NOMO-1 treated with dmso at 0.1 percent for 144 hours (cell line): ENCODE measurements at regions not wholly inside any gene's neighbourhood (a gene's known extent, or its start where the extent isn't known, plus 50 kb on each side); places are given as distances from the start of the nearest gene placed in this dataset.

Experiments used
- DNase-seq: peaks from one replicate; lab custom pipeline; 2025; ENCODE audit not compliant: unreplicated experiment; lab: John Stamatoyannopoulos, UW

DNA sequence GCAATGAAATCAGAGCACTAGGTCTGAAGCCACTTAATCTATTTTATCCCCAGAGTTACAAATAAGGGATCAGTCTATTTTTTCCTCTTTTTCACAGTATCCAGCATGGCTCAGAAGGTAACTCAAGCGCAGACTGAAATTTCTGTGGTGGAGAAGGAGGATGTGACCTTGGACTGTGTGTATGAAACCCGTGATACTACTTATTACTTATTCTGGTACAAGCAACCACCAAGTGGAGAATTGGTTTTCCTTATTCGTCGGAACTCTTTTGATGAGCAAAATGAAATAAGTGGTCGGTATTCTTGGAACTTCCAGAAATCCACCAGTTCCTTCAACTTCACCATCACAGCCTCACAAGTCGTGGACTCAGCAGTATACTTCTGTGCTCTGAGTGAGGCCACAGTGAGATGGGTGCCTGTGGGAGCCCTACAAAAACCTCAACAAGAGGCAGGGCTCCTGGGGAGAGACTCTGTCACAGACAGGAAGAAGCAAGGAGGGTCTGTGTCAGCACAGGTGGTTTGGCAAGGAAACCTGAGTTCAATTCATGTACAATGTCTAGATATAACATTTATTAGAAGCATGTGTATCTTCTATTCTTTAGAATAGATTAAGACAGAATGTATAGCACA is 334.3 kb upstream of the OR4E1 start:
- DNase-seq: no peak

DNA sequence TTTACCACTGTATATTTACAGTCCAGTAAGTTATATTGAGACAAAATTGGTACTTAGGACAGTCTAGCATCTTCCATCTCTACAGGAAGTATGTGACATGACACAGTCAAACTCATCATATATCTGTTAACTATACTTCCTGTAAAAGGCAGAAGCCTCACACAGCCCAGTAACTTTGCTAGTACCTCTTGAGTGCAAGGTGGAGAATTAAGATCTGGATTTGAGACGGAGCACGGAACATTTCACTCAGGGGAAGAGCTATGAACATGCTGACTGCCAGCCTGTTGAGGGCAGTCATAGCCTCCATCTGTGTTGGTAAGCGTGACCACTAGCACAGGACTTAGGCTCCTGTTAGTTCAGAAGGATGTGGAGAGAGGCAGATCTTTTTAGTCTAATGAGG is 333.7 kb upstream of the OR4E1 start:
- DNase-seq: no peak

DNA sequence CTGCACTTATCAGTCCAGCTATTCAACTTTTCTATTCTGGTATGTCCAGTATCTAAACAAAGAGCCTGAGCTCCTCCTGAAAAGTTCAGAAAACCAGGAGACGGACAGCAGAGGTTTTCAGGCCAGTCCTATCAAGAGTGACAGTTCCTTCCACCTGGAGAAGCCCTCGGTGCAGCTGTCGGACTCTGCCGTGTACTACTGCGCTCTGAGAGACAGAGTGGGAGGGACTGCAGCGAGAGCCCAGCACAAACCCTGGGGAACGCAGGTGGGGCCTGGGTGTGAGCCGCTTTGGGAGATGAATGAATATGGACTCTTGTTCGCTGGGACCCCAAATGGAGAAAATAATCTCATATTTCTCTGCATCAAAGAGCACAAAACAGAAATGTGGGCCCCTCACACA is 329.8 kb upstream of the OR4E1 start:
- DNase-seq: no peak

DNA sequence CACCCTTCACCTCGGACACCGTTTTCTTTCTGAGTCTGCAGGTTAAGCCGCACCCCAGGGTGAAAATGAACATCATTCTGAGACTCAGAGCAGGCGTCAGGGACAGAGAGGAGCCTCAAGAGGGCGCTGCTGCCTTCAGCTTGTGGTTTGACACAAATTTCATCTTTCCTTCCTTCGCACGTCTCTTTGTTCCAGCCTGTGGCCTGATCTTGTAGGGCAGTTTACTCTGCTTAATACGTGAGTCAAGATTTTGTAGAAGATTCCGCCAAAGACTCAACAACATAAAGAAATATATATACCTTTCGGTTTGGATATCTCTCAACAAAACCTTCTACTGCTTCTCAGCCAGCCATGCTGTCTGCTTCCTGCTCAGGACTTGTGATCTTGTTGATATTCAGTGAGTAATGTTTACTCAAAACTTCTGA is 329.3 kb upstream of the OR4E1 start:
- DNase-seq: no peak

DNA sequence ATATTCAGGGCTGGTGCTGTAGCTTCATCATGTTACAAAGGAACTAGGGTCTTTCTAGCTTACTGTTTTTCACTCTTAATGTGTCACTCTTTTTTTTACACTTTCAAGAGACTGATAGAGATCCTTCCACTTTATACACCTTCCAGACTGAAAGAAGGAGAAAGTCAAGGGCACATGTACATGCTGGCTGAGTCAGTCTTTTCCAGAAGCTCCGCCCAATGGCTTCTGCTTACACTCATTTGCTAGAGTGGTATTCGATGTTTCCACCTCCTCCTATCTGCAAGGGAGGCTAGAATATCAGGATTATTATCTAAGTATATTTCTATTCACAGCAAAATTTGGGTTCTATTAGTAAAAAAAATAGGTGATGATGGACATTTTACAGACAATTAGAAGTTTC is 325.8 kb upstream of the OR4E1 start:
- no peak for DNase-seq

DNA sequence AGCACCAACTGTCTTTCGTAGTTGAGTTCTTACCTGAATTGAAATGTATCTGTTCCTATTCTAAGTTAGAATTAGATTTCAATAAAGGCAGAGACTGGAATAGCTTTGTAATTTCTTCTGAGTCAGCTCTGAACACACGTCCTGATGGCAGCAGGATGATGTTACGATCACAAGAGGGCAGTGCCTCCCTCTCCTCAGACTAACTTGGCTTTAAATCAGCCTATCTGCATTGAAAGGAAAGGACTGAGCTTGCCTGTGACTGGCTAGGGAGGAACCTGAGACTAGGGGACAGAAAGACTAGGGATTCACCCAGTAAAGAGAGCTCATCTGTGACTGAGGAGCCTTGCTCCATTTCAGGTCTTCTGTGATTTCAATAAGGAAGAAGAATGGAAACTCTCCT is 323.7 kb upstream of the OR4E1 start:
- DNase-seq: no peak

DNA sequence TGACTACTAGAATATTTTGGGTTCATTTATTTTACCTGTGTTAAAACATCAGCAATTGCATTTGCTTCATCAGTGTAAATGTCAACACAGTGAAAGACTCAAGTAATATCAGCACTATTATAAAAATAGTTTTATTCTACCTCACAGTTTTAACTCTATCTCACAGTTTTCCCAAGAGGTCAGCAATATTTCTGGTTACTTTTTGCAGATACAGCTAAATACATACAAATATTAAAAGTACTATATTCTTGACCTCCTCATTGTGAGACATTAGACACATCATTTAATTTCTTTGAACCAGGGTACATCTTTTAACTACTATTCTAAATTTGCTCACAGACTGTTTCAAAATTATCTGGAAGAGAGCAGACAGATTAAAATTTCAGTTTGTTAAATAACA is 321.7 kb upstream of the OR4E1 start:
- DNase-seq: no peak

DNA sequence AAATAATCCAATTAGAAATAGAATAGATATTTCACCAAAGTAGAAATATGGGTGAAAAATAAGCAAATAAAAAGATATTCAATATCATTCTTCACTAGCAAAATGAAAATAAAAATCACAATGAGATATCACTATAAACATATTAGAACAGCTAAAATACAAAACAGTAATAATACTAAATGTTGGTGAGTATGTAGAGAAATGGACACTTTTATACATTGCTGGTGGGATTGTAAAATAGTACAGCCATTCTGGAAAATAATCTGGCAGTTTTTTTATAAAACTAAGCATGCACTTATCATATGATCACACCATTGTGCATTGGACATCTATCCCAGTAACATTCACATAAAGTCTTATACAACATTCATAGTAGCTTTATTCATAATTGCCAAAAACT is 320.2 kb upstream of the OR4E1 start:
- no peak for DNase-seq

DNA sequence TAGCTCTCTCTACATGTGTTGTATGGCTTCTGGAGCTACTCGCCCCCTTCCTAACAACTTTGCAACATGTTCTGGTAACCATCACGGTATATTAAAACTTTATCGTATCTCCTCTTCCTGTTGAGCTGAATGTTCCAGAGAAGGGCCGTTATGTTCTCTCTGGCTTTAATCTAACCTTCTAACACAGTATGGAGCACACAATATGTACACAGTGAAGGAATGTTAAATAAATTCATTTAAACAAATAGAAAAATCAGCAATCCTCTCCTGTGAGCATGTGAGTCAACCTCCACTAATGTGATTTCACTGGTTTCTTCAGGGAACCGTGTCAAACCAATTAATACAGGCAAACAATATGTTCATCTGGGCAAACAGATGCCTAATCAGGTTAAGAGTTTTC is 319.5 kb upstream of the OR4E1 start:
- DNase-seq: no peak

DNA sequence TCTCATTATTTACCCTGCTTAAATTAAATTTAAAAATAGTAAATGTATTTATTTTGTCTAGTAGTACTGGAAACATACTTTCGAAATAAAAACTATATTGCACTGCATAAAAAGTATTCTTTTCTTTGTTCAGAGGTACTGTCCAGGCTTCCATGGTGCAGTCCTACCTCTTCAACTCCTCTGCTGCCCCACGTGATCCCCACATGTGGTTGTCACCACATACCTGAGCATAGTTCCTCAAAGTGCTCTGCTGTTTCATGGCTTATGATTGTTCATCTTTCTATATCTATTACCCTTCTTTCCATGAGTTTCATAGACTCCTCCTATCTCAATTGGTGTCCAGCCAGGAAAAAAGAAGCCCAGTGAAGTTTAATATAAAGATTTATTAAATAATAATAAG is 317.5 kb upstream of the OR4E1 start:
- no peak for DNase-seq

DNA sequence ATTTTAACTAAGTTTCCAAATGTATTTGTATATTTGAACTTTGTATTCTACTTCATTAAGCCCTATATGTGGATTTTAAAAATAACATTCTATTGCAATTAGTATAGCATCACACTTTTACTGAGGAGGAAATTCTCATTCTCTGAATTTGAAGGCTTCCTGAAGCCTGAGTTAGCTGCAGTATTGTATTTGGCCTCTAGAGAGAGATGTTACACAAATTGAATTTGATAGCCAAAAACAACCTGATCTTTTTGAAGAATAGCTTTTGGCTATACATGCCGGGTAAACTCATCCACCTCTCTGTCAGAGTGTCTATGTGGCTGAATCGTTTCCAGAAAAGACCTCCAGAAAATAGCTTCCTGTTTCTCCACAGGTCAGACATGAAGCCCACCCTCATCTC is 316.5 kb upstream of the OR4E1 start:
- no peak for DNase-seq

DNA sequence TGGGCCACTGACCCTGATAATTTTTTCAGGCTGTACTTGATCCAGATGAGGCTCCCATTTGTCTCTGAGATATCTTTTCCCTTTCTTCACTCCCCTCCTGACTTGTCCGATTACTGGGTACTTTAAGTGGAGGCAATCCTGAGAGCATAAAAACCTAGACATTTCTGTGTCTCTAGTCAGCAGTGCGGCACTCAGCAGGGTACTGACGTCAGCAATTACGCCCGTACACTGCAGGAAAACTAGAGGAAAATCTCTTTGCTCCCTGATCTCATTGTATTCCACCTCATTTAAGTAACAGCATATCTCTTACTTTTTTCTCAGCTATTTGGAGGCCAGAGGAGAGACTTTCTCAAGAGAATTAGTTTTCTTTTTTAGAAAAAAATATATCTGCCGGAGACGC is 315.5 kb upstream of the OR4E1 start:
- DNase-seq: no peak

DNA sequence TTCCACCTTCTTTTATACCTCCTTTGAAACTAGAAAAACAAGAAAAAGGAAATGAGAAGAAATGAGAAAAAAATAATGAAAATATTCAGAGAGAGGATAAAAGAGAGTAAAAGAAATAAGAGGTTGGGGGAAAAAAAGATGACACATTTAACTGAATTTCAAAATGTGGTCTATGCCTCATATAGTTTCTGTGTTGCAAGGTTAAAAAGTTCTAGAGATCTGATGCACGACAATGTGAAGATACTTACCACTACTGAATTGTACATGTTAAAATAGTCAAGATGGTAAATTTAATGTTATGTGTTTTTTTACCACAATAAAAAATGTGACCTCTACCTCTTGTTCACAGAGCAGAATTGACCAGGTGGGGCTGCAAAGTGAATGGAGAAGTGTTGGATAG is 314.8 kb upstream of the OR4E1 start:
- DNase-seq: no peak

DNA sequence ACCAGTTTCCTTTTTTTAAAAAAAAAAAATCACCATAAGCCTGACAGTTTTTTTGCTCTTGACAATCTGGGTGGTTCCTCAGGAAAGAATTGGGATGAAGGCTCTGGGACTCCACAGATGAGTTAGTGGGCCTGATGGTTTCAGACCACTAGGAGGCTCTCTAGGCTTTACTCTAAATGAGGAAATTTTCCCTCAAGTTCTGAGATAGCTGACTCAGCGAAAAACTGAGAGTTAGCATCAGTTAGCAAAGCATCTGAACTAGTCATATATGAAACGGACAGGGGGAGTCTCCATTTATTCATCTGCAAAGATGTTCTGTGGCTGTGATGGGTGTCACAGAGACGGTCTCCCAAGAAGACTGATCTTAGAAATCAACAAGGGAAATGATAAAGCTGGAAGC is 314.3 kb upstream of the OR4E1 start:
- DNase-seq: no peak

DNA sequence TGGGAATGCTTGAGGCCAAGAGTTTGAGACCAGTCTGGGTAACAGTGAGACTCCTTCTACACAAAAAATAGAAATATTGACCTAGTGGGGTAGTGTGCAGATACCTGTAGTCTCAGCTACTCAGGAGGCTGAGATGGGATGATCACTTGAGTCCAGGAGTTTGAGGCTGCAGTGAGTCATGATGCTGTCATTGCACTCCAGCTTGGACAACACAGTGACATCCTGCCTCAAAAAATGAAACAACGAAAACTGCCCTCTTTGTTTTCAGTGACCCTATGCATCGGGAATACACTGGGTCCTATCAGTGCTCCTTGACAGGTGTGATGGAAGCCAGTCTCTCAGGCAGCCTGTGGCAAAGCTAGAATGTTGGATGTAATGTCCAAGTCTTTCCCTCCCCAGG is 311.5 kb upstream of the OR4E1 start:
- no peak for DNase-seq

DNA sequence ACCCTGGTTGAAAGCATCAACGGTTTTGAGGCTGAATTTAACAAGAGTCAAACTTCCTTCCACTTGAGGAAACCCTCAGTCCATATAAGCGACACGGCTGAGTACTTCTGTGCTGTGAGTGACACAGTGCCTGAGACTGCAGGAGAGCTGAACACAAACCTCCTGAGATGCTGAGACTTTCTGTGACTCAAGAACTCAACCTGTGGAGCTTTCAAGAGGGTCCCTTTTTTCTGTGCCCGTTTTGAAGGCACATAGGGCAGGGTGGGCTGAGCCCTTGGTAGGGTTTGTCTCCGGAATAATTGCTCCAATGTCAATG is 305.3 kb upstream of the OR4E1 start:
- no peak for DNase-seq

DNA sequence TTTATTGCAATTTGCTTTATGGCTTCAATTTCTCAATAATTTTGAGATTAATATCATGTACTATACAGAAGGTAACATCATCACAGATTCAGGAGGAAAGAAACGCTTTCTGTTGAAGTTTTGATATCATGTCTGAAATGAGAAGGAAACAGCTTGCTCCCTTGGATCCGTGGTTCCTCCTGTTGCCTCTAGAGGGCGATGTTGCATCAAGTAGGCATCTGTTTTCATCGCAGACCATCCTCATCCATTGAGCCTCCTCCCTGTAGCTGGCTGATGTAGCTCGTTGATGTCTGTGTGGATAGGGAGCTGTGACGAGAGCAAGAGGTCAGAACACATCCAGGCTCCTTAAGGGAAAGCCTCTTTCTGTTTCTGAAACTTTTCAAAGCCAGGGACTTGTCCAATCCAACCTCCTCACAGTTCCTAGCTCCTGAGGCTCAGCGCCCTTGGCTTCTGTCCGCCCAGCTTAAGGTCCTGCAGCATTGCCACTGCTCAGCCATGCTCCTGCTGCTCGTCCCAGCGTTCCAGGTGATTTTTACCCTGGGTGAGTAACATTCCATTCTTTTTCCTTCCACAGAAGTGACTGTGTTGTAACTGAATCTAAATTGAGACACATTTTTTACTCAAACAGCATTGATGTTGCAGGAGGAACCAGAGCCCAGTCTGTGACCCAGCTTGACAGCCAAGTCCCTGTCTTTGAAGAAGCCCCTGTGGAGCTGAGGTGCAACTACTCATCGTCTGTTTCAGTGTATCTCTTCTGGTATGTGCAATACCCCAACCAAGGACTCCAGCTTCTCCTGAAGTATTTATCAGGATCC is 304.8 kb upstream of the OR4E1 start:
- no peak for DNase-seq

DNA sequence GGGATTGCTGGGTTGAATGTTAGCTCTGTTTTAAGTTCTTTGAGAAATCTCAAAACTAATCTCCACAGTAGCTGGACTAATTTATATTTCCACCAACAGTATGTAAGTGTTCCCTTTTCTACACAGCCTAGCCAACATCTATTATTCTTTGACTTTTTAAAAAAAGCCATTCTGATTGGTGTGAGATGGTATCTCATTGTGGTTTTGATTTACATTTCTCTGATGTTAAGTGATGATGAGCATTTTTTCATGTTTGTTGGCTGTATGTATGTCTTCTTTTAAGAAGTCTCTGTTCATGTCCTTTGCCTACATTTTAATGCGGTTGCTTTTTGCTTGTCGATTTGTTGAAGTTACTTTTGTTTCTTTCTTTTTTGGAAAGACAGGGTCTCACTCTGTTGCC is 301.1 kb upstream of the OR4E1 start:
- DNase-seq: no peak

DNA sequence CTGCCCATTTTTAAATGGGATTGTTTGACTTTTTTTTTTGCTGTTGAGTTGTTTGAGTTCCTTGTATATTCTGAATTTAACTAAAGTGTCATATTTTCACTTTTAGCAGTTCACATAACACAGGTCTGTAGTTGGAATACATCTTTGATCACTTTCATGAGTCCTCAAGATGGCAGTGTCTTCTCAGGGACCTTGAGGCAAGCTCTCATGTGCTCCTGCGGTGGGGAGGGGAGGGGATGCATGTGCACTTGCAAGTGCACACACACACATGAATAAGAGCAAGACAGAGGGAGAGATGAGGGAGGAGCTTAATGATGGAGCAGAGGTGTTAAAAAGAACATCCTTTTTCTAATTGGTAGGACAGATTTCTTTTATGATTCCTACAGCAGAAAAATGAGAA is 291.4 kb upstream of the OR4E1 start:
- no peak for DNase-seq

DNA sequence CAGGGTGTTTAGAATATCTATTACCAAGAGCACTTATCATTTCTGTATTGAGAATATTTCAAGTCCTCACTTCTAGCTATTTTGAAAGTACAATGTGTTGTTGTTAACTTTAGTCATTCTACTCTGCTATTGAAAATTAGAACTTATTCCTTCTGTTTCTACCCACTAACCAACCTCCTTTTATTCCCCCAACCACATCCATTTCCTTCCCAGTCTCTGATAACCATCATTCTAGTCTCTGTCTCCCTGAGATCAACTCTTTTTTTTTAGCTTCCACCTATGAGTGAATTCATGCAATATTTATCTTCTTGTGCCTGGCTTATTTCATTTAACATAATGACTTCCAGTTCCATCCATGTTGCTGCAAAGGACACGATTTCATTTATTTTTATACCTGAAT is 290.6 kb upstream of the OR4E1 start:
- DNase-seq: no peak

DNA sequence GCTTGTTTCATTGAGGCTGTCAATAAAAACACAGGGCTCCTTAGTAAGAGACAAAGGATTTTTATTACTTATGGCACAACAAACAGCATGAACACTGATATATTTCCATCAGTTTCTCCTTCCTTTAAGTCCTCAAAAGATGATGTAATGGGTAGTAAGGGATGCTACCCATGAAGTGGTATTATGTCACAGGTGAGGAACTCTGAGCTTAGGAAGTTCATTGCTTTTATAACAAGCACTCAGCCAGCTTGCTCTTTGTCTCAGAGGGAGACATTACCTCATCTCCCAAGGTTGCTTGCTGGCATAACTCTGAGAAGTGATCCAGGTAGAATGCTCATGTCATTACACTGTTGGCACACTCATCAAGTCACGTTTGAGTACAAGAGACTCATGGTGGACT is 287.0 kb upstream of the OR4E1 start:
- DNase-seq: no peak

DNA sequence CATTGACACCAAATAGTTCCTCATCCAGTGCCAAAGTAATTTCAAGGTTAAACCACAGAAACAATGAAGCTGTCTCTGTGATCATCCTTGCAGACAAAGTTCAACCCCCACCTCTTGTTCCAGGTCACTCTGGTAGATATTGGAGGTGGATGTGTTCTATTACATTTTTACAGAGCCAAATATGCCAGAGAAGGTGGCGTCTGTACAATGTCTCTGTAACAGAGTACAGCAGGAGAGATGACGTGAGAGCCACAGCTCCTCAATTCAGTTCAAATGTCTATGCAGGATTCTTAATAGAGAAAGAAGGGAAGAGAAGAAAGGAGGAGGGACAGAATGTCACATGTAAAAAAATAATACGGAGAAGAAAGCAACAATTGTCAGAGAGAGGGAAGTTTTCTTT is 268.3 kb upstream of the OR4E1 start:
- DNase-seq: no peak
